MM.1S (cell line): ENCODE measurements at regions not wholly inside any gene's neighbourhood (a gene's known extent, or its start where the extent isn't known, plus 50 kb on each side); places are given as distances from the start of the nearest gene placed in this dataset.

Source experiments
- DNase-seq: peaks from one replicate; pipeline ENCODE4 v3.0.0-alpha.2; 2015
- H2AFZ ChIP-seq: fragments of 300-600 bp; sonication (generic); 2 replicates; pipeline ENCODE4 v1.6.0; 2016; ENCODE audit warnings: antibody characterized with exemption, low read length
- H3F3A ChIP-seq: fragments of 300-600 bp; sonication (generic); 2 replicates; pipeline ENCODE4 v1.6.1; 2016; ENCODE audit warnings: mild to moderate bottlenecking, antibody characterized with exemption, low read length, moderate library complexity, mixed read lengths; ENCODE audit not compliant: insufficient read depth
- H3K27ac ChIP-seq: fragments of 300-600 bp; sonication (generic); 2 replicates; pipeline ENCODE4 v1.5.1; 2016; ENCODE audit warnings: mild to moderate bottlenecking, low read length
- H3K27me3 ChIP-seq: fragments of 300-600 bp; sonication (generic); replicated peaks from 2 replicates; pipeline ENCODE4 v1.6.0; 2016; ENCODE audit warnings: low read length; ENCODE audit not compliant: insufficient read depth
- H3K36me3 ChIP-seq: fragments of 300-600 bp; sonication (generic); replicated peaks from 2 replicates; pipeline ENCODE4 v1.6.1; 2016; ENCODE audit warnings: mild to moderate bottlenecking, low read length, mixed read lengths; ENCODE audit not compliant: insufficient read depth
- H3K4me1 ChIP-seq: fragments of 300-600 bp; sonication (generic); 2 replicates; pipeline ENCODE4 v1.6.1; 2016; ENCODE audit warnings: low read length, mixed read lengths
- H3K4me2 ChIP-seq: fragments of 300-600 bp; sonication (generic); 2 replicates; pipeline ENCODE4 v1.6.0; 2016; ENCODE audit warnings: low read depth, low read length
- H3K4me3 ChIP-seq: fragments of 300-600 bp; sonication (generic); 2 replicates; pipeline ENCODE4 v1.5.1; 2016; ENCODE audit warnings: low read length, mixed read lengths
- H3K79me2 ChIP-seq: fragments of 300-600 bp; sonication (generic); 2 replicates; pipeline ENCODE4 v1.6.1; 2016; ENCODE audit warnings: mixed run types, low read length, mixed read lengths
- H3K9ac ChIP-seq: fragments of 300-600 bp; sonication (generic); 2 replicates; pipeline ENCODE4 v1.6.1; 2016; ENCODE audit warnings: low read length, mixed read lengths
- H3K9me2 ChIP-seq: fragments of 300-600 bp; sonication (generic); replicated peaks from 2 replicates; pipeline ENCODE4 v1.6.1; 2016; ENCODE audit warnings: mild to moderate bottlenecking, low read length, mixed read lengths; ENCODE audit not compliant: insufficient read depth
- H3K9me3 ChIP-seq: fragments of 300-600 bp; sonication (generic); replicated peaks from 2 replicates; pipeline ENCODE4 v1.6.1; 2016; ENCODE audit warnings: mild to moderate bottlenecking, low read length, mixed read lengths; ENCODE audit not compliant: insufficient read depth
- H4K20me1 ChIP-seq: fragments of 300-600 bp; sonication (generic); 2 replicates; pipeline ENCODE4 v1.6.1; 2016; ENCODE audit warnings: mild to moderate bottlenecking, low read length, moderate library complexity, mixed read lengths; ENCODE audit not compliant: insufficient read depth
- CTCF ChIP-seq: fragments of 300-600 bp; sonication (generic); IDR thresholded peaks from 2 replicates; pipeline ENCODE4 v1.5.1; 2016; ENCODE audit warnings: antibody characterized with exemption, low read length, mixed read lengths
- EZH2 ChIP-seq: fragments of 300-600 bp; sonication (generic); optimal IDR thresholded peaks from 2 replicates; pipeline ENCODE3; 2017; ENCODE audit warnings: low read depth, mild to moderate bottlenecking, antibody characterized with exemption, low read length, mixed read lengths
- EZH2phosphoT487 ChIP-seq: fragments of 300-600 bp; sonication (generic); IDR thresholded peaks from 2 replicates; pipeline ENCODE4 v1.6.1; 2018; ENCODE audit warnings: antibody characterized with exemption, low read length

GRCh38 chr2:37550190-37550589 lies 121.3 kb downstream of the CDC42EP3 start:
- H3K27me3 ChIP-seq: no peaks in the 10 kb centered on the region
- H3F3A ChIP-seq: no peaks in the 10 kb centered on the region
- H4K20me1 ChIP-seq: no peaks in the 10 kb centered on the region
- no peaks in the 10 kb centered on the region for H3K36me3 ChIP-seq
- H3K4me1 ChIP-seq: 0 out of 2 replicates have a peak, but pooled peaks cover 6% of the 10 kb centered on the region
- no peak overlapping the region for H3K9ac ChIP-seq
- no peak overlapping the region for H3K27ac ChIP-seq
- H3K4me2 ChIP-seq: no peak overlapping the region
- no peak overlapping the region for H3K4me3 ChIP-seq
- TF ChIP-seq EZH2: no peak
- no peaks in the 10 kb centered on the region for H3K9me2 ChIP-seq
- H3K79me2 ChIP-seq: no peaks in the 10 kb centered on the region
- no peak overlapping the region for H2AFZ ChIP-seq
- no peaks in the 10 kb centered on the region for H3K9me3 ChIP-seq
- DNase-seq: no peak

GRCh38 chr2:37551783-37552182 lies 119.7 kb downstream of the CDC42EP3 start:
- H3K79me2 ChIP-seq: no peaks in the 10 kb centered on the region
- no peaks in the 10 kb centered on the region for H3K9me2 ChIP-seq
- no peak for DNase-seq
- TF ChIP-seq EZH2: no peak
- TF ChIP-seq CTCF: no peak
- TF ChIP-seq EZH2phosphoT487: no peak
- no peaks in the 10 kb centered on the region for H3K27me3 ChIP-seq
- H3K4me2 ChIP-seq: no peak overlapping the region
- no peaks in the 10 kb centered on the region for H3F3A ChIP-seq
- H4K20me1 ChIP-seq: no peaks in the 10 kb centered on the region
- no peaks in the 10 kb centered on the region for H3K36me3 ChIP-seq
- H2AFZ ChIP-seq: no peak overlapping the region
- no peak overlapping the region for H3K9ac ChIP-seq
- H3K4me1 ChIP-seq: 0 out of 2 replicates have a peak, but pooled peaks cover 6% of the 10 kb centered on the region
- no peak overlapping the region for H3K27ac ChIP-seq
- no peaks in the 10 kb centered on the region for H3K9me3 ChIP-seq
- no peak overlapping the region for H3K4me3 ChIP-seq

- Histone ChIP-seq H3K4me3 (no peak overlapping the region), H3K27me3 (no peaks in the 10 kb centered on the region), H3K4me2 (no peak overlapping the region), H3K4me1 (0 out of 2 replicates have a peak, but pooled peaks cover 6% of the 10 kb centered on the region), H3F3A (no peaks in the 10 kb centered on the region), H3K9ac (no peak overlapping the region), H3K79me2 (no peaks in the 10 kb centered on the region), H3K36me3 (no peaks in the 10 kb centered on the region), H3K9me2 (no peaks in the 10 kb centered on the region), H3K9me3 (no peaks in the 10 kb centered on the region), H3K27ac (no peak overlapping the region), H2AFZ (no peak overlapping the region), H4K20me1 (no peaks in the 10 kb centered on the region)
- TF ChIP-seq EZH2phosphoT487 (no peak), CTCF (no peak), EZH2 (no peak)
- no peak for DNase-seq
Observed at GRCh38 chr2:37552339-37552738, 119.1 kb downstream of the CDC42EP3 start.

- Histone ChIP-seq H3K27ac (no peak overlapping the region), H3K36me3 (no peaks in the 10 kb centered on the region), H2AFZ (no peak overlapping the region), H3K4me3 (no peak overlapping the region), H3K79me2 (no peaks in the 10 kb centered on the region), H3K9ac (no peak overlapping the region), H3K4me2 (no peak overlapping the region), H4K20me1 (no peaks in the 10 kb centered on the region), H3K9me3 (no peaks in the 10 kb centered on the region), H3K9me2 (no peaks in the 10 kb centered on the region), H3K4me1 (0 out of 2 replicates have a peak, but pooled peaks cover 6% of the 10 kb centered on the region), H3K27me3 (no peaks in the 10 kb centered on the region), H3F3A (no peaks in the 10 kb centered on the region)
- no peak for DNase-seq
- TF ChIP-seq EZH2phosphoT487 (no peak), EZH2 (no peak), CTCF (no peak)
Observed at GRCh38 chr2:37553411-37554154, 117.9 kb downstream of the CDC42EP3 start.
